ENCODE measurements at regions not wholly inside any gene's neighbourhood (a gene's known extent, or its start where the extent isn't known, plus 50 kb on each side); places are given as distances from the start of the nearest gene placed in this dataset.

DNA sequence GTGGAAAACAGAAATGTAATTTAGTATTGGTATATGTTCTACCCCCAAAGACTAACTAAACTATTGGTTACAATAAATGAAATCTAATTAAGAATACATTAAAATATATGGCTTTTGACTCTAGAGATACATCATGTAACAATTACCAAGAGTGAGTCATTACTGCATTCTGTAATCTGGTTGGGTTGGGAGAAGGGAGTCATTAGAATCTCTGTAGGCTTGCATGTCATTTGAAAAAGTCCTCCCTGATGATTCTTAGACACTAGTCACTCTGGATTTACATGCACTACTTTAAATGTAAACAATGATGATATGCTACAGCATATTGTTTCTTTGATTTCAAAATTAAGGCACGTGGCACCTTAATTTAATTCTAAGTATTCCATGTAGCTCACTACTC is 293.4 kb upstream of the CHST9 start:
- TF ChIP-seq POLR2A (IDR thresholded peaks at IDR 0.05; ENCODE audit: low read depth, low read length) = no peak
- TF ChIP-seq, protein P1, sequence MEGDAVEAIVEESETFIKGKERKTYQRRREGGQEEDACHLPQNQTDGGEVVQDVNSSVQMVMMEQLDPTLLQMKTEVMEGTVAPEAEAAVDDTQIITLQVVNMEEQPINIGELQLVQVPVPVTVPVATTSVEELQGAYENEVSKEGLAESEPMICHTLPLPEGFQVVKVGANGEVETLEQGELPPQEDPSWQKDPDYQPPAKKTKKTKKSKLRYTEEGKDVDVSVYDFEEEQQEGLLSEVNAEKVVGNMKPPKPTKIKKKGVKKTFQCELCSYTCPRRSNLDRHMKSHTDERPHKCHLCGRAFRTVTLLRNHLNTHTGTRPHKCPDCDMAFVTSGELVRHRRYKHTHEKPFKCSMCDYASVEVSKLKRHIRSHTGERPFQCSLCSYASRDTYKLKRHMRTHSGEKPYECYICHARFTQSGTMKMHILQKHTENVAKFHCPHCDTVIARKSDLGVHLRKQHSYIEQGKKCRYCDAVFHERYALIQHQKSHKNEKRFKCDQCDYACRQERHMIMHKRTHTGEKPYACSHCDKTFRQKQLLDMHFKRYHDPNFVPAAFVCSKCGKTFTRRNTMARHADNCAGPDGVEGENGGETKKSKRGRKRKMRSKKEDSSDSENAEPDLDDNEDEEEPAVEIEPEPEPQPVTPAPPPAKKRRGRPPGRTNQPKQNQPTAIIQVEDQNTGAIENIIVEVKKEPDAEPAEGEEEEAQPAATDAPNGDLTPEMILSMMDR (IDR thresholded peaks at IDR 0.05; ENCODE audit: extremely low read depth in 1 of 2, insufficient read depth in 1 of 2, low read depth in 1 of 2, low read length in 2 of 2) = no peak
- TF ChIP-seq EZH2 (IDR thresholded peaks at IDR 0.05; ENCODE audit: borderline replicate concordance, low read depth, low read length, severe bottlenecking) = no peak
- TF ChIP-seq GATA2 (IDR thresholded peaks at IDR 0.05; ENCODE audit: insufficient read depth, insufficient read length, low read depth, low read length) = no peak
- no peak for TF ChIP-seq FOS (IDR thresholded peaks at IDR 0.05; ENCODE audit: borderline replicate concordance, insufficient read depth, low read length)
- TF ChIP-seq POLR2AphosphoS5 (IDR thresholded peaks at IDR 0.05; ENCODE audit: insufficient read depth, low read depth, low read length) = no peak
